Endodermal cell (in vitro differentiated cells): ENCODE measurements at regions not wholly inside any gene's neighbourhood (a gene's known extent, or its start where the extent isn't known, plus 50 kb on each side); places are given as distances from the start of the nearest gene placed in this dataset.

ENCODE experiments used
- DNase-seq: peaks from one replicate; pipeline ENCODE4 v3.0.0-alpha.2; 2017
- H3K27ac ChIP-seq: 2 replicates; pipeline ENCODE4 v1.5.1; 2013; ENCODE audit warnings: mild to moderate bottlenecking, low read depth, low read length, moderate library complexity
- H3K27me3 ChIP-seq: 2 replicates; pipeline ENCODE4 v1.6.1; 2013; ENCODE audit warnings: mild to moderate bottlenecking, low read length, moderate library complexity; ENCODE audit not compliant: insufficient read depth, control insufficient read depth, poor library complexity, severe bottlenecking
- H3K36me3 ChIP-seq: 2 replicates; pipeline ENCODE4 v1.7.0; 2013; ENCODE audit warnings: mild to moderate bottlenecking, low read length, moderate library complexity; ENCODE audit not compliant: control insufficient read depth, insufficient read depth
- H3K4me1 ChIP-seq: one replicate; pipeline ENCODE4 v1.7.0; 2013; ENCODE audit warnings: low read length; ENCODE audit not compliant: control insufficient read depth, insufficient read depth
- H3K4me3 ChIP-seq: 2 replicates; pipeline ENCODE4 v1.5.1; 2013; ENCODE audit warnings: mild to moderate bottlenecking, low read length, moderate library complexity
- H3K9ac ChIP-seq: 2 replicates; pipeline ENCODE4 v1.6.1; 2013; ENCODE audit warnings: mild to moderate bottlenecking, low read length, moderate library complexity; ENCODE audit not compliant: poor library complexity, severe bottlenecking; ENCODE audit errors: extremely low read depth
- H3K9me3 ChIP-seq: 2 replicates; pipeline ENCODE4 v1.6.1; 2013; ENCODE audit warnings: mild to moderate bottlenecking, low read length, moderate library complexity; ENCODE audit not compliant: control insufficient read depth
- H3K27ac Mint-ChIP-seq: 2 replicates; pipeline ENCODE4 v1.8.0; 2020; ENCODE audit warnings: mixed read lengths
- H3K27me3 Mint-ChIP-seq: 2 replicates; pipeline ENCODE4 v1.8.0; 2021; ENCODE audit warnings: mild to moderate bottlenecking, mixed read lengths; ENCODE audit not compliant: insufficient read depth
- H3K36me3 Mint-ChIP-seq: 2 replicates; pipeline ENCODE4 v1.8.0; 2020; ENCODE audit warnings: low read depth, mixed read lengths
- H3K4me1 Mint-ChIP-seq: 2 replicates; pipeline ENCODE4 v1.8.0; 2020; ENCODE audit warnings: mixed read lengths
- H3K4me3 Mint-ChIP-seq: 2 replicates; pipeline ENCODE4 v1.8.0; 2020; ENCODE audit warnings: mild to moderate bottlenecking, moderate library complexity, mixed read lengths
- H3K9me3 Mint-ChIP-seq: 2 replicates; pipeline ENCODE4 v1.8.0; 2020; ENCODE audit warnings: mild to moderate bottlenecking, mixed read lengths
- WGBS, 2 experiments: methylation state at CpG; one replicate each; pipeline versions ENCODE4 v1.1.5 to v1.1.7; 2013; ENCODE audit warnings: missing lambda C conversion rate in 2 of 2, mixed read lengths in 1 of 2; ENCODE audit not compliant: insufficient coverage in 1 of 2, insufficient read length in 1 of 2; 5-methylcytosine and 5-hydroxymethylcytosine counted together
- TF ChIP-seq, protein P1 (sequence below): fragments of 200-600 bp; sonication (generic); conservative IDR thresholded peaks from 2 replicates; pipeline ENCODE4 v1.5.0; 2021; ENCODE audit warnings: antibody characterized with exemption, mild to moderate bottlenecking

DNA sequence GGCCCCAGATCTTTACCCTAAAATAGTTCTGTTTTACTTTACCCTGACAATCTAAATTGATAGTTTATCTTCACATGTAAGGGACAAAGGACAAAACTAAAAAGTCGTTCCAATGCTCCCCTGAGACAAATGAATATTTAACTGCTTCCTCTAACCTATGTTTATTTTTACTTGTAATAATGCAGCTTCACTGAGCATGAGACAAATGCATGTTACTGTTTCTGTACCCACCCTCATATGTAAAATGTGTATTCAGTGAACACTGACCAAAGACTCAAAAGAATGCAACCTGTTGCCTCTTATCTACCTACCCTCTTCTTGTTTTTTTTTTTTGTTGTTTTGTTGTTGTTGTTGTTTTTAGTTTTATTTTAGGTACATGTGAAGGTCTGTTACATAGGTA lies 1570.9 kb upstream of the SLC39A10 start:
- Mint-ChIP-seq H3K4me1 (peaks cover 19% of the 10 kb centered on the region), H3K27me3 (no peaks in the 10 kb centered on the region), H3K36me3 (no peaks in the 10 kb centered on the region), H3K9me3 (peaks cover 5% of the 10 kb centered on the region), H3K27ac (no peak overlapping the region), H3K4me3 (no peak overlapping the region)
- no peak for DNase-seq
- no peaks in the 10 kb centered on the region for H3K36me3 ChIP-seq
- TF ChIP-seq, protein P1, sequence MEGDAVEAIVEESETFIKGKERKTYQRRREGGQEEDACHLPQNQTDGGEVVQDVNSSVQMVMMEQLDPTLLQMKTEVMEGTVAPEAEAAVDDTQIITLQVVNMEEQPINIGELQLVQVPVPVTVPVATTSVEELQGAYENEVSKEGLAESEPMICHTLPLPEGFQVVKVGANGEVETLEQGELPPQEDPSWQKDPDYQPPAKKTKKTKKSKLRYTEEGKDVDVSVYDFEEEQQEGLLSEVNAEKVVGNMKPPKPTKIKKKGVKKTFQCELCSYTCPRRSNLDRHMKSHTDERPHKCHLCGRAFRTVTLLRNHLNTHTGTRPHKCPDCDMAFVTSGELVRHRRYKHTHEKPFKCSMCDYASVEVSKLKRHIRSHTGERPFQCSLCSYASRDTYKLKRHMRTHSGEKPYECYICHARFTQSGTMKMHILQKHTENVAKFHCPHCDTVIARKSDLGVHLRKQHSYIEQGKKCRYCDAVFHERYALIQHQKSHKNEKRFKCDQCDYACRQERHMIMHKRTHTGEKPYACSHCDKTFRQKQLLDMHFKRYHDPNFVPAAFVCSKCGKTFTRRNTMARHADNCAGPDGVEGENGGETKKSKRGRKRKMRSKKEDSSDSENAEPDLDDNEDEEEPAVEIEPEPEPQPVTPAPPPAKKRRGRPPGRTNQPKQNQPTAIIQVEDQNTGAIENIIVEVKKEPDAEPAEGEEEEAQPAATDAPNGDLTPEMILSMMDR: no peak
- no peak overlapping the region for H3K27ac ChIP-seq
- H3K4me3 ChIP-seq: no peak overlapping the region
- H3K27me3 ChIP-seq: no peaks in the 10 kb centered on the region
- no peak overlapping the region for H3K9ac ChIP-seq
- H3K4me1 ChIP-seq: peaks cover 2% of the 10 kb centered on the region
- H3K9me3 ChIP-seq: peaks cover 11% of the 10 kb centered on the region
- 86% methylated on average over 1 of the region's 1 CpG; no CpG with 5 or more reads in 1 of the 2 experiments for WGBS, 2 experiments

DNA sequence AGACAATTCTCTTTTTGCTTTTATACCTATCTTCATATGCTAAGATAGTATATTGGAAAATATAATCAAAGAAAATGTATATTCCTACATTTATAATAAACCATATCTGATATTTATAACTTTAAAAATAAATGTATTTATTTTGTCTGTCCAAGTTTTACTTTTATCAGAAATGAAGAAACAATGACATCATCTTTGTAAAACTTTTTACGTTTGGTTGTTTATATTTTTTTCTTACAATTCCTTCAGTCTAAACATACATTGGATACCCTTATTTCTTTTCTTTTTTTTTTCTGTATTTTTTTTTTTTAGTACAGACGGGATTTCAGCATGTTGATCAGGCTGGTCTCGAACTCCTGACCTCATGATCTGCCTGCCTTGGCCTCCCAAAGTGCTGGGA lies 1577.0 kb upstream of the SLC39A10 start:
- Histone ChIP-seq H3K27me3 (no peaks in the 10 kb centered on the region), H3K36me3 (no peaks in the 10 kb centered on the region), H3K9ac (no peak overlapping the region), H3K9me3 (peaks cover 11% of the 10 kb centered on the region), H3K27ac (no peak overlapping the region), H3K4me1 (peaks cover 7% of the 10 kb centered on the region), H3K4me3 (no peak overlapping the region)
- H3K4me1 Mint-ChIP-seq: peaks cover 10% of the 10 kb centered on the region
- H3K27ac Mint-ChIP-seq: no peak overlapping the region
- no peaks in the 10 kb centered on the region for H3K36me3 Mint-ChIP-seq
- no peaks in the 10 kb centered on the region for H3K27me3 Mint-ChIP-seq
- WGBS, 2 experiments: 89% methylated on average over 3 of the region's 3 CpGs; no CpG with 5 or more reads in 1 of the 2 experiments
- H3K9me3 Mint-ChIP-seq: no peaks in the 10 kb centered on the region
- TF ChIP-seq, protein P1: no peak
- DNase-seq: no peak
- no peak overlapping the region for H3K4me3 Mint-ChIP-seq

DNA sequence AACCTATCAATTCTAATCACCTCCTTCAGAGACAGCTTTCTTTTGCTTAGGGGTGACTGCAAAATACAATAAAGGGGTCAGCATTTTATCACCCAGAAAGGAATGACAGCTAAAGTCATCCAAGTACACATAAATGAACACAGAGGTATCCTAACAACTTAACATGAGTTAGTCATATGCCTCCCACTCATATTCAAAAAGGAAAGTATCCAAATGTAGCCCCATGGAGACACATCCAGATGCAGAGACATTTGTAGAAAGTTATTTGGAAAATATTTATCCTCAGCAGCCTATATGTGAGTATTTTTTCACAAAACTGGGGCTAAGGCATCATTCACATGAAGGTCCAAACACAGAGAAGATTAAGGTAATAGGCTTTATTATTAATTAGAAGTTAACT lies 1579.7 kb upstream of the SLC39A10 start:
- TF ChIP-seq, protein P1: no peak
- Histone ChIP-seq H3K9ac (no peak overlapping the region), H3K4me1 (peaks cover 7% of the 10 kb centered on the region), H3K4me3 (no peak overlapping the region), H3K27me3 (no peaks in the 10 kb centered on the region), H3K9me3 (no peaks in the 10 kb centered on the region), H3K27ac (no peak overlapping the region), H3K36me3 (no peaks in the 10 kb centered on the region)
- Mint-ChIP-seq H3K27ac (no peak overlapping the region), H3K9me3 (no peaks in the 10 kb centered on the region), H3K27me3 (no peaks in the 10 kb centered on the region), H3K36me3 (no peaks in the 10 kb centered on the region), H3K4me1 (peaks cover 10% of the 10 kb centered on the region), H3K4me3 (no peak overlapping the region)
- DNase-seq: no peak
